ENCODE measurements at regions not wholly inside any gene's neighbourhood (a gene's known extent, or its start where the extent isn't known, plus 50 kb on each side); places are given as distances from the start of the nearest gene placed in this dataset.
"Not testable (repeated sequence)": the region's sequence is repeated elsewhere in the genome, so short reads cannot be mapped to it uniquely, and the experiment has no call there.

- POLR2A ChIA-PET (ENCODE audit: unreplicated experiment); H3K27ac ChIP-seq; H4K20me1 ChIP-seq (ENCODE audit: insufficient read depth); H3K4me3 ChIP-seq; H3K27me3 ChIP-seq (ENCODE audit: insufficient read depth, low read depth); H3K4me1 ChIP-seq (replicated peaks; ENCODE audit: insufficient read depth); DNase-seq; H3K9me3 ChIP-seq (ENCODE audit: insufficient read depth, low read depth); H3F3A ChIP-seq (ENCODE audit: insufficient read depth, low read depth); intact Hi-C loops (cut with micrococcal nuclease; ENCODE audit: unreplicated experiment); H2AFZ ChIP-seq; CTCF ChIA-PET; H3K9me2 ChIP-seq (ENCODE audit: insufficient read depth); BruUV-seq (replicated peaks); H3K4me2 ChIP-seq; H3K36me3 ChIP-seq (ENCODE audit: low read depth); H3K79me2 ChIP-seq (ENCODE audit: low read depth): not testable (repeated sequence)
These were observed 247.7 kb downstream of the CWH43 start for GRCh38 chr4:49233749-49234148.

GRCh38 chr4:49234382-49234781 is 248.3 kb downstream of the CWH43 start:
- BruUV-seq (replicated peaks); H3K4me3 ChIP-seq; H4K20me1 ChIP-seq (ENCODE audit: insufficient read depth); H3K9me3 ChIP-seq (ENCODE audit: insufficient read depth, low read depth); POLR2A ChIA-PET (ENCODE audit: unreplicated experiment); H3F3A ChIP-seq (ENCODE audit: insufficient read depth, low read depth); H3K36me3 ChIP-seq (ENCODE audit: low read depth); H2AFZ ChIP-seq; H3K9me2 ChIP-seq (ENCODE audit: insufficient read depth); H3K27ac ChIP-seq; DNase-seq; H3K4me2 ChIP-seq; intact Hi-C loops (cut with micrococcal nuclease; ENCODE audit: unreplicated experiment); H3K27me3 ChIP-seq (ENCODE audit: insufficient read depth, low read depth); H3K4me1 ChIP-seq (replicated peaks; ENCODE audit: insufficient read depth); H3K79me2 ChIP-seq (ENCODE audit: low read depth); CTCF ChIA-PET: not testable (repeated sequence)

- BruUV-seq (replicated peaks); H3K36me3 ChIP-seq (ENCODE audit: low read depth); H3K4me1 ChIP-seq (replicated peaks; ENCODE audit: insufficient read depth); intact Hi-C loops (cut with micrococcal nuclease; ENCODE audit: unreplicated experiment); CTCF ChIA-PET; H4K20me1 ChIP-seq (ENCODE audit: insufficient read depth); H3F3A ChIP-seq (ENCODE audit: insufficient read depth, low read depth); H3K27me3 ChIP-seq (ENCODE audit: insufficient read depth, low read depth); H3K27ac ChIP-seq; H3K9me2 ChIP-seq (ENCODE audit: insufficient read depth); H3K4me2 ChIP-seq; H3K9me3 ChIP-seq (ENCODE audit: insufficient read depth, low read depth); H2AFZ ChIP-seq; H3K79me2 ChIP-seq (ENCODE audit: low read depth); POLR2A ChIA-PET (ENCODE audit: unreplicated experiment); H3K4me3 ChIP-seq; DNase-seq: not testable (repeated sequence)
These were observed 249.5 kb downstream of the CWH43 start for GRCh38 chr4:49235413-49236160.

GRCh38 chr4:49236474-49236873 is 250.4 kb downstream of the CWH43 start:
- H2AFZ ChIP-seq; H3K9me2 ChIP-seq (ENCODE audit: insufficient read depth); H4K20me1 ChIP-seq (ENCODE audit: insufficient read depth); BruUV-seq (replicated peaks); H3K4me3 ChIP-seq; H3K79me2 ChIP-seq (ENCODE audit: low read depth); H3K27me3 ChIP-seq (ENCODE audit: insufficient read depth, low read depth); H3K9me3 ChIP-seq (ENCODE audit: insufficient read depth, low read depth); intact Hi-C loops (cut with micrococcal nuclease; ENCODE audit: unreplicated experiment); DNase-seq; H3K4me1 ChIP-seq (replicated peaks; ENCODE audit: insufficient read depth); H3K36me3 ChIP-seq (ENCODE audit: low read depth); CTCF ChIA-PET; H3K27ac ChIP-seq; H3K4me2 ChIP-seq; H3F3A ChIP-seq (ENCODE audit: insufficient read depth, low read depth); POLR2A ChIA-PET (ENCODE audit: unreplicated experiment): not testable (repeated sequence)

GRCh38 chr4:49241295-49241694 is 255.2 kb downstream of the CWH43 start:
- CTCF ChIA-PET; POLR2A ChIA-PET (ENCODE audit: unreplicated experiment); H3K9me2 ChIP-seq (ENCODE audit: insufficient read depth); H3K4me1 ChIP-seq (replicated peaks; ENCODE audit: insufficient read depth); H3K36me3 ChIP-seq (ENCODE audit: low read depth); H2AFZ ChIP-seq; H3F3A ChIP-seq (ENCODE audit: insufficient read depth, low read depth); H4K20me1 ChIP-seq (ENCODE audit: insufficient read depth); H3K27ac ChIP-seq; H3K9me3 ChIP-seq (ENCODE audit: insufficient read depth, low read depth); H3K4me2 ChIP-seq; intact Hi-C loops (cut with micrococcal nuclease; ENCODE audit: unreplicated experiment); BruUV-seq (replicated peaks); H3K4me3 ChIP-seq; H3K79me2 ChIP-seq (ENCODE audit: low read depth); H3K27me3 ChIP-seq (ENCODE audit: insufficient read depth, low read depth); DNase-seq: not testable (repeated sequence)

- H3F3A ChIP-seq (ENCODE audit: insufficient read depth, low read depth); H3K27ac ChIP-seq; H3K4me2 ChIP-seq; CTCF ChIA-PET; H3K27me3 ChIP-seq (ENCODE audit: insufficient read depth, low read depth); H3K79me2 ChIP-seq (ENCODE audit: low read depth); H3K36me3 ChIP-seq (ENCODE audit: low read depth); H4K20me1 ChIP-seq (ENCODE audit: insufficient read depth); H2AFZ ChIP-seq; H3K9me2 ChIP-seq (ENCODE audit: insufficient read depth); intact Hi-C loops (cut with micrococcal nuclease; ENCODE audit: unreplicated experiment); H3K4me1 ChIP-seq (replicated peaks; ENCODE audit: insufficient read depth); BruUV-seq (replicated peaks); DNase-seq; H3K9me3 ChIP-seq (ENCODE audit: insufficient read depth, low read depth); POLR2A ChIA-PET (ENCODE audit: unreplicated experiment); H3K4me3 ChIP-seq: not testable (repeated sequence)
These were observed 276.7 kb downstream of the CWH43 start for GRCh38 chr4:49262786-49263185.

- H3K36me3 ChIP-seq (ENCODE audit: low read depth); H3F3A ChIP-seq (ENCODE audit: insufficient read depth, low read depth); POLR2A ChIA-PET (ENCODE audit: unreplicated experiment); DNase-seq; BruUV-seq (replicated peaks); intact Hi-C loops (cut with micrococcal nuclease; ENCODE audit: unreplicated experiment); H2AFZ ChIP-seq; H4K20me1 ChIP-seq (ENCODE audit: insufficient read depth); H3K27ac ChIP-seq; H3K27me3 ChIP-seq (ENCODE audit: insufficient read depth, low read depth); H3K79me2 ChIP-seq (ENCODE audit: low read depth); H3K4me3 ChIP-seq; H3K9me3 ChIP-seq (ENCODE audit: insufficient read depth, low read depth); H3K4me2 ChIP-seq; H3K9me2 ChIP-seq (ENCODE audit: insufficient read depth); H3K4me1 ChIP-seq (replicated peaks; ENCODE audit: insufficient read depth); CTCF ChIA-PET: not testable (repeated sequence)
These were observed 284.4 kb downstream of the CWH43 start for GRCh38 chr4:49270435-49270834.

- CTCF ChIA-PET; H3K9me2 ChIP-seq (ENCODE audit: insufficient read depth); H4K20me1 ChIP-seq (ENCODE audit: insufficient read depth); intact Hi-C loops (cut with micrococcal nuclease; ENCODE audit: unreplicated experiment); H3F3A ChIP-seq (ENCODE audit: insufficient read depth, low read depth); POLR2A ChIA-PET (ENCODE audit: unreplicated experiment); DNase-seq; H3K27me3 ChIP-seq (ENCODE audit: insufficient read depth, low read depth); H3K9me3 ChIP-seq (ENCODE audit: insufficient read depth, low read depth); H3K79me2 ChIP-seq (ENCODE audit: low read depth); BruUV-seq (replicated peaks); H3K4me2 ChIP-seq; H3K4me1 ChIP-seq (replicated peaks; ENCODE audit: insufficient read depth); H3K36me3 ChIP-seq (ENCODE audit: low read depth); H3K4me3 ChIP-seq; H3K27ac ChIP-seq; H2AFZ ChIP-seq: not testable (repeated sequence)
These were observed 284.8 kb downstream of the CWH43 start for GRCh38 chr4:49270912-49271311.

Data from PC-9 (cell line).